ENCODE measurements at regions not wholly inside any gene's neighbourhood (a gene's known extent, or its start where the extent isn't known, plus 50 kb on each side); places are given as distances from the start of the nearest gene placed in this dataset.
A peak's percentile ranks its signal among the peaks of the same experiment; 100 is the strongest.
"Not testable (repeated sequence)": the region's sequence is repeated elsewhere in the genome, so short reads cannot be mapped to it uniquely, and the experiment has no call there.

DNA sequence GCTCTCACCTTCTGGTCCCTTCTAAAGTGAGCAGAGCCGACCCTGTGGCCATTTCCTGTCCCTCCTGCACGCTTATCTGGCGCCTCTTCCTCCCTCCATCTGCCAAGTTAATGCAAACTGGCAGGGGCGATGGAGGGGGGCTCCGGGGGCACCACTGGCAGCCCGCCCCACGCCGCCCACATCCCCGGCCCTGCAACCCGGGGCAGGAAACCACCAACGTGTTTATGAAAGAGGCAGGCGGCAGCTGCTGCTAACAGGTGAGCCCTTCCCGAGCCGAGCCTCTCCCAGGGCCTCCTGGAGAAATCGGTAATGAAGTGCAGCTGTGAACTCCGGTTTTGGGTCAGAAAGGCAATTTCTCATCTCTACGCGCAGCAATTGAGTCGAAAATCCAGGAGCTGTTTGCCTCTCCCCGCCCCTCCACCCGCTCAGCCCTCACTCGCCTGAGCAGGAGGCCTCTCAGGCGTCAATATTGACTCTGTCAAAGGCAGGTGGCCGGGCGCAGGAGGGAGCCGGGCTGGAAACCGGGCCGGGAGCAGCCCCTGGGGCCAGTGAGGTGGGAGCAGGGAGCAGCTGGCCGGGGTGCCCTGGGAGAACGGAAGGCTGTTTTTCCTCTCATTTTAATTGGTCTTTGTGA is 164.4 kb upstream of the GSE1 start:
- no peak for DNase-seq

DNA sequence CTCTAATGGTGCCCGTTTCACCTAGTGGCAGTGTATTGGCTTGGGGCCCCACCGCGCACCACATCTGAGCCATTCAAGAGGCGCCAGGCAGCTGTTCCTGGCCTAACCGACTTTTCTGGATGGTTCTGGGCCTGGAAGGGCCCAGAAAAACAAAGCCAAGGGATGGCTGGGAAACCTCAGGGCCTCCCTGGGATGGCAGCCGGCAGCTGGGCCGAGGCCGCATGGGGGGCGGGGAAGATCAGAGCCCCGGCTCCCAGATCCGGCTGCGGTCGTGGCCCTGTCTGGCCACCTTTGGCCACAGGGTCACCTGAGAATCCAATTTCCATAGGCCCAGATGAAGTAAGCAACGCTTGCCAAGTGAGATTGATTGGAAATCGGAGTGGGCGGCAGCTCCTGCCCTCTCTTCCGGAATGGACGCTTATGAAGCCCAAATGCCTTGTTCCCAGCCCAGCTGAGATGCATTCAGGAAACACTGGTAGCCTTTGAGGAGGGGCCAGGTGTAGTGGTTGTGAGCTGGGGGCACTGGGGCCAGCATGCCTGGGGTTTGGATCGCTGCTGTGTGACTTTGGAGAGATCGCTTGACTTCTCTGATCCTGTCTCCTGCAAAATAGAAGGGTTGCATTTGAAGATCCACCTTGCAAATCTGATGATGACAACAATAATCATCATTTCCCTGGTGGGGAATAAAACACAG is 163.8 kb upstream of the GSE1 start:
- peak in 4 of 56 donors; percentile 8 to 34 (median 24) for DNase-seq

DNA sequence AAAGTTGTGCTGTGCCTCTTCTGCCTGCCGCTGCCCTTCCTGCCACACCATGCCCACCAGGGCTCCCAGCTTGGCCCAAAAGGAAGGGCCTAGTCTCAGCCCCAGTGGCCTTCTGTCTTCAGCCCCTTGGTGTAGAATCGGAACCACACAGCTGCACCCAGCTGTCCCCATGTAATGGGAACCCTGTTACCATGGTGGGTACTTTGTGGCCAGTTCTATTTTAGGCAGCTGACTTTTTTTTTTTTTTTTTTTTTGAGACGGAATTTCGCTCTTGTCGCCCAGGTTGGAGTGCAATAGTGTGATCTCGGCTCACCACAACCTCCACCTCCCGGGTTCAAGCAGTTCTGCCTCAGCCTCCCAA is 163.3 kb upstream of the GSE1 start:
- DNase-seq, result no peak

DNA sequence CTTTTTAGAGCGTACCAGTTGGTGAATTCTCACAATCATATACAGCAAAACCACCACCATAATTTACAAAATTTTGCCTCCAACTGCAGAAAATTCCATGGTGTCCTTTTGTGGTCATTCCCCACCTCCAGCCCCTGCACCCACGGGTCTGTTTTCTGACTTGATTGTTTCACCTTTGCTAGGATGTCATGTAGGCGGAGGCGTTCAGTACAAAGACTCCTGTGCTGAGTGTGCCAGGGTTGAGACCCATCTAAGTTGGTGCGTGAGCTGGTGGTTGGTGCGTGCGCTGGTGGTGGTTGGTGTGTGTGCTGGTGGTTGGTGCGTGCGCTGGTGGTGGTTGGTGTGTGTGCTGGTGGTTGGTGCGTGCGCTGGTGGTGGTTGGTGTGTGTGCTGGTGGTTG is 162.0 kb upstream of the GSE1 start:
- DNase-seq, result not testable (repeated sequence)

DNA sequence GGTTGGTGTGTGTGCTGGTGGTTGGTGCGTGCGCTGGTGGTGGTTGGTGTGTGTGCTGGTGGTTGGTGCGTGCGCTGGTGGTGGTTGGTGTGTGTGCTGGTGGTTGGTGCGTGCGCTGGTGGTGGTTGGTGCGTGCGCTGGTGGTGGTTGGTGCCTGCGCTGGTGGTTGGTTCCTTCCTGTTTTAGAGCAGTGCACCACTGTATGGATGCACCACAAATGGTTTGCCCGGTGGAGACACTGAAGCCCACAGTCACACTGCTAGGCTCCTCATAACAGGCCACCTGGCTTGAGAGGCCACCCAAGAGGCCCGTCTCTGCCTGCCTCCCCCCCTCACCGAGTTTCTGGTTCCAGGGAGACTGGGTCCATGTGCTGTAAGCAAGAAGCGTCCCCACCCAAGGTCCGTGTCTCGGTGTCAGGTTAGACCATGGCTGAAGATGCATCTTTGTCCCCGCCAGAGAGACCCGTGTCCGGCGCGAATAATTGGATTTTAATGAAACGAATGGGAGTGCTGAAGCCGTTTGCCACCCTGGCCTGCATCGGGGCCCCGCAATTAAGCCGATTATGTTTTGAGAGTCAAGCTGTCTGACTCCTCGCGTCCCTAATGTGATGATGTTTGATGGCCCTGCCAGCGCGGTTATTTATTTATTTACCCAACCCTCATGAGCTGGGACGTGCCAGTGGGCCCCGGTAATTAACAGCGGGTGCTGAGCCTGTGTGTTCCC is 161.3 kb upstream of the GSE1 start:
- no peak for DNase-seq

DNA sequence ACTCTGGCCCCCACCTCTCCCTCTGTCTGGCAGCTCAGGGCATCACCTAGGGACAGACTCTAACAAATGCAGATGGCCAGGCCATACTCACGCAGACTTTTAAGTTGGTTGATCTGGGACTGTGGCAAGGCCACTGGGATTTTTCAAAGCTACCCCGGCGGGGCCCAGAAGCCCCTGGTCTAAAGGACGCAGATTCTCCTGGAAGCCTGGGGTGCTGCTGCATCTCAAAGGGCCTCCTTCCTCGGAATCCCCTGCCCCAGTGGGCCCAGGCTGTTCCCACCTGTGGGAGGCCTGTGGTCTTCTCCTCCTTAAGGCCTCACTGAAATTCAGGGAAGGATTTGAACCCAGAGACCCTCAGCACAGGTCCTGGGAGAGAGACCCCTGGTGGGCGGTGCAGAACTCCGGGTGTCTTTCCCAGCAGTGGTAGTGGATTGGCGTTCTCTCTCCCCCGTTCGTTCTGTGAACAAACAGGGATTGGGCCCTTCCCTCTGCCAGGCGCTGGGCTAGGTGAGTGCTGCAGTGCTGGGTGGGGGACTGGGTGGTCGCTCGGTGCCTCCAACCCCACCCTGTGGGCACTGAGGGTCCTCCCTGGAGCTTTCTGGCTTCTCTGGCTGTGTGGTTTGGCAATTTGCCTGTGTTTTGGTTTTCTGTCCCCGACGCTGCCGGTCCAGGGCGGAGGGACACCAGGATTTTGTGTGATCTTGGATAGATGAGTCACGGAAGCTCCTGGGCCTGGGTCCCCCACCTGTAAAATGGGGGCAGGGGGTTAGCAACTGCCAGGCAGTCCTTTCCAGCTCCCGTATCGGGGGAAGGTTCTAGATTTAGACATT is 160.5 kb upstream of the GSE1 start:
- DNase-seq, result no peak

DNA sequence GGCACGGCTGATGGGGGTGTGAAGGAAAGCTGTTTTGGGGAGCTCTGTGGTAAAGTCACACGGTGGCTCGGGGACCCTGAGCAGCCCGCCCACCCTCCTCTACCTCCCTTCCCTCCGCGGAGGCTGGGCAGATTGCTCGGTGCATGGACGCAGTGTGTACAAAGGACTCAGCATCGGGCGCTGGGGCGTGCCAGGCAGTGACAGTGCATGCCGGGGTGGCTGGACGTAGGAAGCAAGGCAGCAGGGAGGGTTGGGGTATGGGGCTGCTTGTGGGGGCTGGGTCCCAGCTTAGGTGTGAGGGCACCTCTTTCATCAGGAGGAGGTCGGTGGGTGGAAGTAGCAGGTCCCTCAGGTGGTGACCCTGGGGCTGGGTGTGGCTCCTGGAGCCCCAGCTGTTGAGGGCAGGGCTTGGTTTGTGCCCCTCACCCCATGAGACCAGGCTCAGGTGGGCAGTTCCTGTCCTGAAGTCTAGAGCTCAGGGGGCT is 159.9 kb upstream of the GSE1 start:
- DNase-seq, result peak in 6 of 56 donors; percentile 15 to 60 (median 21)

DNA sequence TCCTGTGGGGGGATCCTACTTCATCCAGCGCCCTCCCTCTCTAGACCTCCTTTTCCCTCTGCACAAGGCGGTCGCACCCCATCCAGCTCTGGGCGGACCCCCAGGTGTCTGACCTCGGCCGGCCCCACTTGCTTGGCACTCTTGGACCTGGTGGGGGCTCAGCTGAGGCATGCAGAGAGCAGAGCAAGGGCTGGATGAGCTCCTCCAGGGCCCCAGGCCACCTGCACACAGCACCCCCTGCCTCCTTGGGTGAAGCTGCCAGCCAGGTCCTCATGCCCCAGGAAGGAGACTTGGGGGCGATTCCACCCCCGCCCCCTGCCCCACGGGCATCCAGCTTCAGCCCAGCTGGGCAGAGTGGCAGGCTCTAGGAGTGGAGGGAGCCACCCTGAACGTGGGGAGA is 159.4 kb upstream of the GSE1 start:
- no peak for DNase-seq

DNA sequence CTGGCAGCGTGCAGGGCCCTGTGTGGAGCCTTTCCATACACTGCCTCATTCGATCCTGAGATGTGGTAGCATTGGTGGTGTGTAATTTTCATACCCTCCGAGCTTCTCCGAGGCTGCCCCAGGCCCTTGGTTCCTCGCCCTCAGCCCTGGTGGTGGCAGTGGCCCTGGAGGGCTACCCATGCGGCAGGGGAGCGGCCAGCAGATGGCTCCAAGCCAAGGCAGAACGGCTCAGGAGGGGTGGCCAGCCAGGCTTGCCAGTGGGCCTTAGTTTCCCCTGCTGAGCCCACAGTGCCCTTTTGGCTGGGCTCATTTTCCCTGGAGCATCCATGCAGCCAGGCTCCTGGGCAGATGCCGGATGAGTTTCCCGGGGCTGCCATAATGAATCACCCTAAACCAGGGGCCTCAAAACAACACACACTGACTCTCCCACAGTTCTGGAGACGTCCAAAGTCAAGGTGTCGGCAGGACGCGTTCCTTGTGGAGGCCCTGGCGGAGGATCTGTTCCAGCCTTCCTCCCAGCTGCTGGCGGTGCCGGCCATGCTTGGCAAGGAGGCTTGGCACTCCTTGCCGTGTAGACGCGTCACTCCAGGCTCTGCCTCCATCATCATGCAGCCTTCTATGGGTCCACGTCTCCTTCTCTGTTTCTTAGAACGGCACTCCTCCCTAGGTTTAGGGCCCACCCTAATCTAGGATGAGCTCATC is 158.8 kb upstream of the GSE1 start:
- DNase-seq, result no peak

DNA sequence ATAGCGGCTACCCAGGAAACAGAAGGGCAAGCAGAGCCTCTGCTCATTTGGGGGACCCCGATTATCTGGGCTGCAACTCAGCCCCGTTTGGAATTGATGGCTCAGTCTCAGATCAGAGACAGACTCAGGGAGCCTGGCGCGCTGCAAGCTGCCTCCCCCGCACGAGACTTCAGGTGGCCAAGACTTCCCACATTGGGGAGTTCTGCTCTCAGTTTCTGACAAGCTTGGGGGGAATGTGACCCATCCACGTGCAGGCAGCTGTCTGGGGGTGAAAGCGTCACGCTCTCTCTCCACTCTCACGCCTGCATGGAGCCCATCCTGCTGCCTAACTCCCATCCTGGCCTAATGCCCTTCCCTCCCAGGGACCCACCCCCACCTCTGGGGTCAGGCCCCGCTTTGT is 157.6 kb upstream of the GSE1 start:
- no peak for DNase-seq

DNA sequence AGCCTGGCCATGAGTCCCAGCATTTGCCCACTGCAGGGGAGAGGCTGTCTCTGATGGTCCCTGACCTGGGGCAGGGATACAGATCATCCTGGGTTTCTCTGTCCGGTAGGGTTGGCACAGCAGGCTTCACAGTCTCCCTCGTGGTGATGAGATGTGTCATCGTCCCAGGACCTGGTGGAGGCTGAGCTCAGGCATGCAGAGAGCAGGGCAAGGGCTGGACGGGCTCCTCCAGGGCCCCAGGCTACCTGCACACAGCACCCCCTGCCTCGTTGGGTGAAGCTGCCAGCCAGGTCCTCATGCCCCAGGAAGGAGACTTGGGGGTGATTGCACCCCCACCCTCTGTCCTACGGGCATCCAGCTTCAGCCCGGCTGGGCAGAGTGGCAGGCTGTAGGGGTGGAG is 155.8 kb upstream of the GSE1 start:
- no peak for DNase-seq

DNA sequence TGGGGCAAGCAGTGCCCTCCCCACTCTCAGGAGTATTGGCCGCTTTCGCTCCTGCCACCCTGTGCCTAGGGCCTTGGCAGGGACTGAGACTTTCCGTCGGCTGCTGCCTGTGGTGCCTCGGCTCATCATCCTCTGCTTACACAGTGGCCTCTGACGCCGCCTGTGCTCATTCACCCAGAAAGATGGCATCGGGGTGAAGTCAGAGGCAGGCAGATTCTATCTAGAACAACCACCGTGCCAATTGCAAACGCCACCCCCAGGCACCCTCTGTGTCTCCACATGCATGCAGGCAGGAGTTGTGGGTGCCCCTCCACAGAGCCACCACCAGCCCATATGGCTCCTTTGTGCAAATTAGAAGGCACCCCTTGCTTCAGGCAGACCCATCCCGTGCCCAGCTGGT is 154.2 kb upstream of the GSE1 start:
- DNase-seq, result no peak

DNA sequence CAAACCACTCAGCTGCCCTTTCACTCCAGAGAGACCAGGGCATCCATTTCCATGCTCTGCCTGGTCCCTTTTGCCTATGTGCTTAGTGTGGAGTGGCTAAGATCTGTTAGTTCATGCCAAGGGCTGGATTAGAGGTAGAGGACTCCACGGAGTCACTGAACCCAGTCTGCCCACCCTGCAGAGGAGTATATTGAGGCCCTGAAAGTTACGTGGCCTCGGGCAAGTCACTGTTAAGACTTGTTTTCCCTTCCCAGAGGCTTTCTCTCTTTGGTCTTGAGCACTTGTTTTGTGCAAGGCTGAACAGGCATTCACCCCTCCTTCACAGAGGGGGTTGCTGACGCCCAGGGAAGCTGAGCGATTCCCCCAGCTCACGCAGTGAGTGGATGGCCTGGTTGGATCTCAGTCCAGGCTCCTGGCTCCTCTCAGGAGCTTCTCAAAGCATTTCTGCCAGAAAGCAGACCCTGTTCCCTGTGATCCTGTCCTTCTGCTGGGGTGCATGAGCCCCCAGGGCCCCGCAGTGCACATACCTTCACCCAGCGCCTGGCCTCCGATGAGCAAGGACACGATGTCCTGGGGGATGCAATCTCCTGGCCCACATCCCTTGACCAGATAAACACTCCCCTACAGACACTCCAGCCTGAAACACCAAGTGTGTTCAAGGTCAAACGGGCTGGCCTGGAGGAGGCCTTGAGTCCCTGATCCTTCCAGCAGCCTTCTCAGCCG is 153.4 kb upstream of the GSE1 start:
- DNase-seq, result no peak

DNA sequence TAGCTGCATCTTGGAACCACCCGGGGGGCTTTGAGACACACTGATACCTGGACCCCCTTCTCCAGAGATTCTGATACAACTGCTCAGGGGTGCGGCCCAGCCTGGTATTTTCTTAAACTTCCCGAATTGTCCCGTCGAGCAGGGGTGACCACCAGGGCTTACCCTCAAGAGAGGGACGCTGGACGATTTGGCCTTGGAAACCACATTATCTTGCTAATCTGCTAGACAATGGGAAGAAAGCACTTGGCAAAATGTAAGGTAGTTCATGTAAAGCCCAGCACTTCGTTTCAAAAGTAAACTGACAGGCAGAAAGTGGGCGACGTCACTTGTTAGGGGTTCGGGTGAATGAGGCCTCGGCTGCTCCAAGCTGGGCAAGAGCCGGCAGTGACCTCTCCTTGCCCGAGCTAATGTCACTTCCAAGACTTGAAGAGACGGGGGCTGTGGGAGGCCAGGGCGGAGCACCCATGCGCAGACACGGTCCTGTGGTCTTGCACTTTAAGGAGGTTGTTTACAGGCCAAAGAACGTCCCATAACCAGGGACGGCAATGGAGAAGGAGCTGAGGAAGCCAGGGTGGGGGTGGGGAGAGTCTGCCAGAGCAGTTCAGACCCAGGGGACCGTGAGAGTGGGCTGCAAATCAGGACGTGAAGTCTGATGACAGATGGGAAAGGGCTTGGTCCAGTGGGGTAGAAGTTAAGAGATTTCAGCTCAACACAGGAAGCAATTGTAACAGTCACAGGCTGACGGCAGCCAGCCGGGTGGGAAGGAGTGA is 152.7 kb upstream of the GSE1 start:
- no peak for DNase-seq

DNA sequence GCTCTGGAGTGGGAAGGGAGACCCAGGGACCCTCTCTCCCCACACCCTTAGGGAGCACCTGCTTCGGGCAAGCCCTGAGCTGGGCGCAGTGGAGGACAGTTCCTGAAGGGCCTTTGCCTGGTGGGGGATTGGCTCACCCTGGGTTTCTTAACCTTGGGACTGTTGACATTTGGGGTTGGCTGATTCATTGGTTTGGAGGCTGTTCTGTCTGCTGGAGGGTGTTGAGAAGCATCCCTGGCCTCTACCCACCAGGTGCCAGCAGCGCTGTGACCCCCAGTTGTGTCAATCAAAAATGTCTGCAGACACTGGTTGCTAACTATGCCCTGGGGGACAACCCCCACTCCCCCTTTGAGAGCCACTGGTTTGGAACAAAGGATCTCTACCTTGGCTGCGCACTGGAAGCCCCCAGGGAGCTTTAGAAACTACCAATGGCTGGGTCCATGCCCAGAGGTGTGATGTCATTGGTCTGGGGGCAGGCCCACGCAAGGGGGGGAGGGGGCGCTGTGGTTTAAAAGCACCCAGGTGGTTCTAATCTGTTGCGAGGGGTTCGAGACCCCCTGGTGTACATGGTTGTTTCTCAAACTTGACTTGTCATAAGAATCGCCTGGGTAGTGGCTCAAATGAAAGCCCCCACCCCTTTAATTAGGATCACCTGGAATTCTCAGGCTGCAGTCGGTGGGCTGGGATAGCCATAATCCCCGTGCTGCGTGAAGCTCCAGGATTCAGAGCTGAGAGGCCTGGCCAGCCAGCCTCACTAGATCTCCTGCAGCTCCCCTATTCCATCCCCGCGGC is 151.9 kb upstream of the GSE1 start:
- no peak for DNase-seq

DNA sequence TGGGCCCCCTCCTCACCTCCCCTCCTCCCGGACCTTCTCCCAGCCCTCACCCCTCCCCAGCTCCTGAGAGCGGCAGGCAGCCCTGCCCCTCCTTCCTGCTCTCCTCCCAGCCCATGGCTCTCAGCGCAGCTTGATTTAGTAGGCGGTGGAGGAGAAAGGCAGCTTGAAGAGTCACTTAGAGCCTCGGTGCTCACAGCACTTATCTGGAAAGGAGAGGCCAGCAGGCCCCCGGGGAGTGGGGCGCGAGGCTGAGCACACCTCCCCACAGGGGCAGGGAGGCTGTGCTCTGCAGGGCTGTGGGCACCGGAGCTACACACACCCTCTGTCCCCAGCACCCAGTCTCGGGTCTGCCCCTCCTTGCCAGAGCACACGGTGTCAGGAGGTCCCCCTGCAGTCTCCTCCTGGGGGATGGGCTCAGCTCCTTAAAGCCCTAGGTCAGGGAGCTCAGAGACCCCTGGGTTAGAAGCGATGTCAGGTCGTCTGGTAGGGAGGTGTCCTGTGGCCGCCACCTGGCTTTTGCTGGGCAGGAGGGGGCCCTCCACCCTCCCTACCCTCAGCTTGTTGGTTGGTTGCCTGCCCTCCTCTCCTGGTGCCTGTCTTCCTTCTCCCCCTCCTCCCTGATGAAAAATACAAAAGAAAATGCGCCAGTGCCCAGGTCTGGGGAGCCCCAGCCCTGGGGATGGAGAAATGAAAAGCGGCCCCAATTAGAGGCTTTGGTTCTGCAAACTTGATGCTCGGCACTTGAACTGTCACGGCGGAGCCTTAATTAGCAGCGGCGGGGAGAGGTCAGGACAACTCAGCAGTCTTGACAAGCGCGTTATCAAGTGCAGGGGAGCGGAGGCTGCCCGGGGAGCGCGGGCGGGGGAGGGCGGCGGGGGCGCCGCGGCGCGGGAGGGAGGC is 151.1 kb upstream of the GSE1 start:
- DNase-seq, result peak in 6 of 56 donors; percentile 6 to 27 (median 17)

All from amygdala (tissue), 56 donors.